BJ (cell line): ENCODE measurements at regions not wholly inside any gene's neighbourhood (a gene's known extent, or its start where the extent isn't known, plus 50 kb on each side); places are given as distances from the start of the nearest gene placed in this dataset.

Experiments used
- CTCF ChIA-PET: fragments of 350-600 bp; formaldehyde crosslinking; extraction: SDS; loops from one replicate; lab custom pipeline; 2021; ENCODE audit warnings: antibody characterized with exemption, inconsistent platforms; lab: Yijun Ruan, JAX
- POLR2A ChIA-PET: fragments of 300-600 bp; sonication (Branson Sonifier 250); formaldehyde crosslinking; extraction: SDS; loops from one replicate; lab custom pipeline; 2021; ENCODE audit warnings: antibody characterized with exemption; lab: Charles Lee
- DNase-seq: peaks from one replicate; pipeline ENCODE4 v3.0.0-alpha.2; 2011; ENCODE audit warnings: low read depth
- H3K27me3 ChIP-seq: 2 replicates; pipeline ENCODE4 v1.6.0; 2011; ENCODE audit warnings: low read length; ENCODE audit not compliant: control insufficient read depth, insufficient read depth
- H3K36me3 ChIP-seq: 2 replicates; pipeline ENCODE4 v1.5.1; 2011; ENCODE audit warnings: low read length; ENCODE audit not compliant: control insufficient read depth, insufficient read depth
- H3K4me3 ChIP-seq: 2 replicates; pipeline ENCODE4 v1.5.1; 2011; ENCODE audit warnings: low read depth, mild to moderate bottlenecking, control low read depth, low read length
- CTCF ChIP-seq: IDR thresholded peaks from 2 replicates; pipeline ENCODE4 v1.5.1; 2011; ENCODE audit warnings: low read depth, mild to moderate bottlenecking, control low read depth, inconsistent platforms, low read length, moderate library complexity; ENCODE audit not compliant: insufficient read depth

GRCh38 chr9:107390778-107391177 lies 98.8 kb downstream of the KLF4 start:
- H3K4me3 ChIP-seq = no peak overlapping the region
- H3K36me3 ChIP-seq = no peaks in the 10 kb centered on the region
- no peak for TF ChIP-seq CTCF
- peak; percentile 6 for DNase-seq
- H3K27me3 ChIP-seq = peaks cover 5% of the 10 kb centered on the region
- POLR2A ChIA-PET = no interaction called here
- CTCF ChIA-PET = interaction anchor here (1.9 kb wide), 1 partner anchor 34 kb away, joined by 7 read pairs; no protein-coding TSS in a partner anchor

GRCh38 chr9:107390279-107390678 lies 99.3 kb downstream of the KLF4 start:
- ChIA-PET POLR2A (no interaction called here), CTCF (interaction anchor here (1.9 kb wide), 1 partner anchor 35 kb away, joined by 7 read pairs; no protein-coding TSS in a partner anchor)
- no peak for TF ChIP-seq CTCF
- peaks cover 5% of the 10 kb centered on the region for H3K27me3 ChIP-seq
- no peaks in the 10 kb centered on the region for H3K36me3 ChIP-seq
- no peak overlapping the region for H3K4me3 ChIP-seq
- no peak for DNase-seq

- peak; percentile 39 for DNase-seq
- ChIA-PET CTCF (no interaction called here), POLR2A (no interaction called here)
- Histone ChIP-seq H3K36me3 (no peaks in the 10 kb centered on the region), H3K27me3 (peaks cover 5% of the 10 kb centered on the region), H3K4me3 (no peak overlapping the region)
- TF ChIP-seq CTCF = no peak
Observed at GRCh38 chr9:107389617-107390071, 99.9 kb downstream of the KLF4 start.

GRCh38 chr9:107388890-107389289 lies 100.7 kb downstream of the KLF4 start:
- H3K4me3 ChIP-seq = no peak overlapping the region
- ChIA-PET CTCF (no interaction called here), POLR2A (no interaction called here)
- H3K36me3 ChIP-seq = no peaks in the 10 kb centered on the region
- peaks cover 5% of the 10 kb centered on the region for H3K27me3 ChIP-seq
- no peak for DNase-seq
- TF ChIP-seq CTCF = no peak

- POLR2A ChIA-PET = no interaction called here
- no peak overlapping the region for H3K4me3 ChIP-seq
- no peak for TF ChIP-seq CTCF
- H3K27me3 ChIP-seq = peaks cover 6% of the 10 kb centered on the region
- DNase-seq = no peak
- H3K36me3 ChIP-seq = no peaks in the 10 kb centered on the region
- CTCF ChIA-PET = no interaction called here
Observed at GRCh38 chr9:107387409-107387808, 102.2 kb downstream of the KLF4 start.
